Umbilical cord (tissue), 1 donor: ENCODE measurements at regions not wholly inside any gene's neighbourhood (a gene's known extent, or its start where the extent isn't known, plus 50 kb on each side); places are given as distances from the start of the nearest gene placed in this dataset.

ENCODE experiments used
- DNase-seq: peaks from one replicate; pipeline ENCODE4 v3.0.0-alpha.2; 2015; ENCODE audit warnings: low spot score

GRCh38 chr22:27466778-27467438 lies 334.6 kb downstream of the MN1 start:
- DNase-seq, result no peak

- DNase-seq, result no peak
These were observed 333.8 kb downstream of the MN1 start for GRCh38 chr22:27467711-27468110.

GRCh38 chr22:27468712-27469111 lies 332.8 kb downstream of the MN1 start:
- DNase-seq, result no peak

- DNase-seq, result no peak
These were observed 331.3 kb downstream of the MN1 start for GRCh38 chr22:27470169-27470772.

- no peak for DNase-seq
These were observed 328.6 kb downstream of the MN1 start for GRCh38 chr22:27472975-27473374.

- DNase-seq, result no peak
These were observed 328.0 kb downstream of the MN1 start for GRCh38 chr22:27473533-27473932.

GRCh38 chr22:27474112-27474571 lies 327.4 kb downstream of the MN1 start:
- no peak for DNase-seq

GRCh38 chr22:27474711-27475547 lies 326.6 kb downstream of the MN1 start:
- DNase-seq, result peak; percentile 91

GRCh38 chr22:27475548-27475897 lies 326.0 kb downstream of the MN1 start:
- DNase-seq, result no peak

GRCh38 chr22:27476318-27476717 lies 325.2 kb downstream of the MN1 start:
- no peak for DNase-seq

GRCh38 chr22:27476729-27477128 lies 324.8 kb downstream of the MN1 start:
- no peak for DNase-seq

GRCh38 chr22:27477171-27477570 lies 324.4 kb downstream of the MN1 start:
- DNase-seq, result no peak

- DNase-seq, result no peak
These were observed 321.1 kb downstream of the MN1 start for GRCh38 chr22:27480487-27480886.

- DNase-seq, result no peak
These were observed 319.2 kb downstream of the MN1 start for GRCh38 chr22:27482402-27482801.

GRCh38 chr22:27483095-27483785 lies 318.3 kb downstream of the MN1 start:
- no peak for DNase-seq

GRCh38 chr22:27485842-27486241 lies 315.7 kb downstream of the MN1 start:
- DNase-seq, result no peak

- DNase-seq, result peak; percentile 29
These were observed 313.7 kb downstream of the MN1 start for GRCh38 chr22:27487600-27488452.

GRCh38 chr22:27488456-27489177 lies 312.9 kb downstream of the MN1 start:
- peak; percentile 49 for DNase-seq

GRCh38 chr22:27489178-27489675 lies 312.3 kb downstream of the MN1 start:
- peak; percentile 76 for DNase-seq

- no peak for DNase-seq
These were observed 311.5 kb downstream of the MN1 start for GRCh38 chr22:27490080-27490479.
